GM06990 (cell line): ENCODE measurements at regions not wholly inside any gene's neighbourhood (a gene's known extent, or its start where the extent isn't known, plus 50 kb on each side); places are given as distances from the start of the nearest gene placed in this dataset.

Experiments
- DNase-seq: peaks from one replicate; pipeline ENCODE4 v3.0.0-alpha.2; 2011; ENCODE audit not compliant: insufficient read length; ENCODE audit errors: extremely low read depth
- H3K27me3 ChIP-seq: replicated peaks from 2 replicates; pipeline ENCODE4 v1.6.0; 2011; ENCODE audit warnings: low read length; ENCODE audit not compliant: control insufficient read depth, insufficient read depth
- H3K36me3 ChIP-seq: 2 replicates; pipeline ENCODE4 v1.5.1; 2011; ENCODE audit warnings: low read length; ENCODE audit not compliant: control insufficient read depth, insufficient read depth
- H3K4me3 ChIP-seq: replicated peaks from 2 replicates; pipeline ENCODE4 v1.5.1; 2011; ENCODE audit warnings: low read depth, mild to moderate bottlenecking, control low read depth, low read length
- CTCF ChIP-seq: IDR thresholded peaks from 2 replicates; pipeline ENCODE4 v1.5.1; 2011; ENCODE audit warnings: low read length, control low read depth, mild to moderate bottlenecking, inconsistent platforms; ENCODE audit not compliant: insufficient read depth, poor library complexity, severe bottlenecking

DNA sequence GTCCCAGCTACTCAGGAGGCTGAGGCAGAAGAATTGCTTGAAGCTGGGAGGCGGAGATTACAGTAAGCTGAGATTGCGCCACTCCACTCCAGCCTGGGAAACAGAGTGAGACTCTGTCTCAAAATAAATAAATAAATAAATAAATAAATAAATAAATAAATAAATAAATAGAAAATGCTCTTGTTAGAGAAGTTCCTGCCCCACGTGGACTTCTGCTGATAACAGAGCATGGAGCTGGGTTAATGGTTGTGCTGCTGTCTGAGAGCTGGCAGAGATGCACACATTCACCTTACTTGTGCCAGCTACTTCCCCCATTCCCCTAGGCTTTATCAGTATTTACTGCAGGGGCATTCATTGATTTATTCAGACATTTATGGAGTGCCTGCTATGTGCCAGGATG, 155.2 kb upstream of the KCNG1 start:
- Histone ChIP-seq H3K27me3 (no peaks in the 10 kb centered on the region; the same call in 1 of the 2 replicates), H3K36me3 (no peaks in the 10 kb centered on the region), H3K4me3 (no peak overlapping the region)
- DNase-seq: no peak
- no peak for TF ChIP-seq CTCF

GRCh38 chr20:51176876-51177275, 154.0 kb upstream of the KCNG1 start:
- Histone ChIP-seq H3K36me3 (no peaks in the 10 kb centered on the region), H3K27me3 (no peaks in the 10 kb centered on the region; the same call in 1 of the 2 replicates), H3K4me3 (no peak overlapping the region)
- no peak for TF ChIP-seq CTCF
- no peak for DNase-seq

DNA sequence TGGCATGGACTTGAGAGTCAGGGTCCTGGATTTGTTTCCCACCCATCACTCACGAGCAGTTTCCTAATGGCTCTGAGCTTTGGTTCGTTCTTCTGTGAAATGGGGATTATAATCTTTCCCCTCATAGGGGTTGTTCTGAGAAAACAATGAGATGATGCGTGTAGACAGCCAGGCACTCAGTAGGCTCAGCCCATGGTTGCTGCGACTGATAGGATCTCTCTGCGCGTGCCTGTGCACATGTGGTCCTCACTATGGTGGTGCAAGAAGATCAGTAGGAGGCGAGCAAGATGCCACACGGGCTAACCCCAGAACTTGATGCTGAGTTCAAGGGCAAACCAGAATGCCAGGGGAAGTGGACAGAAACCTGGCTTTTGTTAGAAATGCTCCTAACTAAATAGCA, 153.5 kb upstream of the KCNG1 start:
- DNase-seq: no peak
- no peak for TF ChIP-seq CTCF
- Histone ChIP-seq H3K4me3 (no peak overlapping the region), H3K36me3 (no peaks in the 10 kb centered on the region), H3K27me3 (no peaks in the 10 kb centered on the region; the same call in 1 of the 2 replicates)

- DNase-seq: no peak
- no peak overlapping the region for H3K4me3 ChIP-seq
- TF ChIP-seq CTCF: no peak
- H3K27me3 ChIP-seq: no peaks in the 10 kb centered on the region; the same call in 1 of the 2 replicates
- H3K36me3 ChIP-seq: no peaks in the 10 kb centered on the region
Measured at GRCh38 chr20:51175724-51176123, 152.8 kb upstream of the KCNG1 start.

- Histone ChIP-seq H3K4me3 (no peak overlapping the region), H3K36me3 (no peaks in the 10 kb centered on the region), H3K27me3 (no peaks in the 10 kb centered on the region; the same call in 1 of the 2 replicates)
- no peak for TF ChIP-seq CTCF
- no peak for DNase-seq
Measured at GRCh38 chr20:51175156-51175555, 152.2 kb upstream of the KCNG1 start.

GRCh38 chr20:51174536-51174935, 151.6 kb upstream of the KCNG1 start:
- no peak for TF ChIP-seq CTCF
- Histone ChIP-seq H3K27me3 (no peaks in the 10 kb centered on the region; the same call in 1 of the 2 replicates), H3K36me3 (no peaks in the 10 kb centered on the region), H3K4me3 (no peak overlapping the region)
- DNase-seq: no peak
